Inflammatory macrophage treated with lipopolysaccharide for 1 hour (primary cell): ENCODE measurements at regions not wholly inside any gene's neighbourhood (a gene's known extent, or its start where the extent isn't known, plus 50 kb on each side); places are given as distances from the start of the nearest gene placed in this dataset.

Experiments
- DNase-seq, 2 donors: peaks; one replicate each; pipeline ENCODE4 v3.0.0-alpha.2; 2020 to 2022

DNA sequence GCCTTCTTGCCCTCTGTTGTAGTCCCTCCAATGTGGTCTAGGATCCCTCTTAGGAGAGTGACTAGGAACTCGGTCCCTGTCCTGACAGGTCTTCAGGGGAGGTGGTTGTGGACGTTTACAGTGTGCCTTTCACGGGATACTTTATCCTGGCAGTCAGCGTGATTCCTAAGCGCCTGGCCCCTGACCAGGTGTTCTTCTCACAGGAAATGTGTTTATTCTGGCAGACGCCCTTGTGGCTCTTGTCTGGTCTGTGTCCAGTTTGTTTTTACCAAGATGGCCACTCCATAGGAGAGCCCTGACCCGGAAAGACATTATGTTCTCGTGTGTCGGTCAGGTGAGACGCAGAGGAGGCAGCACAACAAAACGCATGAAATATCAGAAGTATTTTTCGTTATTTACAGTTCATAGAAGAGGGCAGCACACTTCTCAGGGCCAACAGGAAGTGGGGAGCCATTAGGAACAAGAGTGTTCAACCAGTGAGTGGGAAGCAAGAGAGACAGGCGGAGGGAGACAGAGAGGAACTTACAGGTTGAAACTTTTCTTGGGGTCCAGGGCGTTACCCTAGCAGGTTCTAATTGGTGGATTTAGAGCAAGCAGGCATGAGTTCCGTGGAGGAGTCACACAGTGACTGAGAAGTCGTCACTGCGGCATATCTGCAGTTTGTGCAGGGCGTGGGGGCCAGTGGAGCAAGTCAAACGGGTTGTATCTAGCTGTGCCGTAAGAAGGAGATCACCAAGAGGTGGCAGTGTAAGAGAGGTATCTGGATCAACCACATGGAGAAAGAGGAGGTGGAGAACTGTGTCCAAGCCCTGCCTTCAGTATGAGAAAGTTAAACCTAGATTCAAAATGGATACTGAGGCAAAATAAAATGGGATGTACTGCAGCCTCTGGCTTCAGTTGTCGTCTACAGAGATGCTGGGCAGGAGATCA is 412.9 kb downstream of the ZSWIM6 start:
- DNase-seq = no peak

- DNase-seq = no peak
Observed at GRCh38 chr5:61746831-61747575, 414.9 kb downstream of the ZSWIM6 start.

- no peak for DNase-seq
Observed at GRCh38 chr5:61748121-61748520, 416.1 kb downstream of the ZSWIM6 start.

DNA sequence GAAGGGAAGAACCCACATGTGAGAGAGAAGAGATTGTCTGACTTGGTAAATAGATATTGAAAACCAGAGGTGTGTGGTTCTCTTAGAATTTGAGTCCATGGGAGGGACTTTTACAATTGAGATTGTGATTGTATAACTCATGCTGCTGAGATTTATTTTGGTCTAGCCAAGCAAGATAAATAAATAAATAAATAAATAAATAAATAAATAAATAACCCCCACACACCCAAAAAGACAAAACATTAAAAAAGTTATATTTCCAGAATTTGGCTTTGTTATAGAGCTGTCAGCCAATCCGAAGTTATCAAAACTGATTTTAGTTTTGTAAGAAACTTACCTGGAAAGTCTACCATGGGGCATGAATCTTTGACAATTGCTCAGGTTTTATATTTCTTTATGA is 416.6 kb downstream of the ZSWIM6 start:
- no peak for DNase-seq

DNA sequence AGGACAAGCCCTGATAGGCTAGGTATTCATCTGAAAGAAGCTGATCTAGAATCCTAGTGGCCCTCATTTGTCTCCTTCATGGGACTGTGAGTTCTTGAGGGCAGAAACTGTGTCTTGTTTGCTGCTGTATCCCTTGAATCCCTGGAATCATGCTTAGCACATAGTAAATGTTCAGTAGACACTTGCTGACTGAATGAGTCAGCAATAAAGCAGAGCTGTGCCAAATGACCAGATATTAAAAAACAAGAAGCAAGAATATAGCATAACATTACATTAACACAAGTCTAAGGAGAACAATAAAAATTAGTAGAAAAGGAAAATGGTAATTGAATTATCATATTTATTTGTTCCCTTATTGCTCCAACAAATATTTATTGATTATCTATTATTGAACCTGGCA is 420.5 kb downstream of the ZSWIM6 start:
- DNase-seq = no peak

- no peak for DNase-seq
Observed at GRCh38 chr5:61754792-61755191, 422.7 kb downstream of the ZSWIM6 start.

GRCh38 chr5:61755726-61756222 is 423.7 kb downstream of the ZSWIM6 start:
- DNase-seq = no peak

DNA sequence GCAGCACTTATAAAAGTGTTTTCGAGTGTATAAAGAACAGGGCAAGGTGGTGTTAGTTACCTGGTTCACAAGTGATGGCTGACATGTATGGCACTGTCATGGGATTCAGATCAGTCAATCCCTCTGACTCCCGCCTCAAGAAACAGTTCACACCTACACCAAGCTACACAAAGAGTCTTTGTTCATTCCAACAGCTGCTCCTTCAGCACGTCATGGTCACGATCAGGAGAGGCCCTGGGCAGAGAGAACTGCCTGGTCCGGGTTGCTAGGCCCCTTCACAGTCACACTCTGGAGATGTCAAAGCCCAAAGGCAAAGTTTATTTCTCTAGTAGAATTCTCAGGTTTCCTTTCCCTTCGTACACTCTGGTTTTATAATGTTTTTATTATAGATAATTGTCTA is 426.7 kb downstream of the ZSWIM6 start:
- DNase-seq = no peak

- no peak for DNase-seq
Observed at GRCh38 chr5:61765471-61765870, 433.4 kb downstream of the ZSWIM6 start.

DNA sequence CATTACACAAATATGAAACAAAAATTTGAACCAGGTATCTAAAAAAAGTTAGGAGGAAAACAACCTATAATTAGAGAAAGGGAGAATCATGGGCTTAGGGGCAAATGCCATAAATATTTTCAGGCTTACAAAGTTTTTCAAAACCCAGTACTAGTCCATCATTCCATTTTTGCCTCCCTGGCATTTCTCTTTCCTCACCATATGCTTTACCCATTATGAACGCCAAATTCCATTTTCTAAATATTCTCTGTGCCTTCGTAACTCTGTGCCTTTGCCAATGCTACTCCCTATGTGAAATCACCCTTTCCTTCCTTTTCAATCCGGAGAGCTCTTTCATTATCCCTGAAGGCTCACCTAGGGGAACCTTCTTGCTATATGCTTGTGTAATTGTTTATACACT is 434.1 kb downstream of the ZSWIM6 start:
- DNase-seq = no peak

DNA sequence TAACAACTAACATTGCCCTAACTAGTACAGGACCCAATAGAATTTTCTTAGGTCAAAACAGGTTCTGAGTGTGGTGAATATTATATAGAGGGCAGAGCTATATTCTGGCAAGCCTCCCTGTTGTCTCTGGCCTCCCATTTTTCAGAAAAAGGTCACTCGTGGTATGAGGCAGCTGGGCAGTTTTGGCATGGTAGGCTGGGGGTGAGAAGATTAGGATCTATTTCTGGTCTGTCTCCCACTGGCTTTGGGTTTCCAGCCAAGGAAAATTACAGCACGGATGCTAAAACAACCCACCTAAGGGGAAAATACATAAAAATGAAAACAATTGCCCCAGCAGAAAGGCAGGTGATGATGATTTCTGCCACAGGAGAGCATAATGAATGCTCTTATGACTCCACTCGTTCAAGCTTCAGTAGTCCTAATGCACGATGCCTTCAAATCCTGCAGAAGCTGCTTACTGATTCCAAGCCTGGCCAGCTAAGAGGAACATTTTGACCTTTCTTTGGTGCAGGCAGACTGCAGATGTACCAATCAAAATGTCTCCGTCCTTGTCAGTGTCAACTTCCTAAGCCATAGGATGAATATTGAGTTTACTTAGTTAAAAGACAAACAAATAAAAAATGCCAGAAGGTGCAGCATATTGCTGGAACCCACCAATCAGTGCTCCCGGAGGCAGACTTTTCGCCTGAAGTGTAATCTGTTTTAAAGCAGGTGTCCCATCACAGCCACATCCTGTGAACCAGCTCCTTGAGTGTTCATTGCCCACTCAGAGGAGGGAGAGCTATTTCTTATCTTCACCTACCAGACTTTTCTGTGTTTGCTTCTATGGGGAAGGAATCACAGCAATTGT is 435.4 kb downstream of the ZSWIM6 start:
- no peak for DNase-seq

DNA sequence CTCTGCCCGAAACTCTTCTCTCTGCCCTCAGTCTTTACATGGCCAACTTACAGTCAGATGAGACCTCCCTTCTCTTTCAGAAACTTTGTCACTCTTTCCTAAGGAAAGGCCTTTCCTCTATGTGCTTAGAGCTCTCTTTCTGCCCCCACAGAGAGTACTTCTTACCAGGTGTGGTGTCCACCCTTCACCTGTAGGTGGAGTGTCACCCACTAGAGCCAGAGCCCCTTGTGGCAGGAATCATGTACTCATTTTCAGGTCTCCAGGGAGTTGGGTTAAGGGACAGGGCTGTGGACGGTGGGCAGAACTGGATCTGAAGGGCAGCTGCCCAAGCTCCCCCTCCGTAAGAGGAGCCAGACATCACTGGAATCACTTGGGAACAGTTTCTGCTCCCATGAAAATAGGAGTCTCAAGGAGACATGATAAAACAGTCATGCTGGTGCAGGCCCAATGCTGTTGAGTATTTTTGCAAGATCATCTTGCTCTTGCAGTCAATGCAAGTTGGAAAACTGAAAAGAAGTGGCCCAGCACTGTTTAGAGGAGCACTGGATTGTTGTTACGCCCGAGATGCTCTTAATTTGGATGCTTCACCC is 436.7 kb downstream of the ZSWIM6 start:
- DNase-seq = no peak

DNA sequence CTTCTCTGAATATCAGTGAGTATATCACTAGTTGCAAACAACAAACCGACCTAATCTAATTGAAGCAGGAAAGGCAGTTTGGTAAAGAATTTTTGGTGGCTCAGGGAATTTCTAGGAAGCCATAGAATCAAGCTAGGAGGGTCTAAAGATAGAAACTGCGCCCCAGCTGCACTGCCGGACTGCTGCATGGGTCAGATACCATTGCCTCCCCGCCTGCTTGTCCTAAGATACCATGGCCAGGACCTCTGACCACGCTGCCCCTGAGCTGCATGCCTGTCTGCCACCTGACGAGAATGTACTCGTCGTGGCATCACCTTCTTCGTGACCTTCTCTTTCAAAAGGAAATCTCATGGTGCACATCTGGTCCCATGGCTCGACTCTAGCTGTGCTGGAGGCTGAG is 439.0 kb downstream of the ZSWIM6 start:
- DNase-seq = no peak

- no peak for DNase-seq
Observed at GRCh38 chr5:61771808-61772207, 439.8 kb downstream of the ZSWIM6 start.

GRCh38 chr5:61775901-61776300 is 443.8 kb downstream of the ZSWIM6 start:
- no peak for DNase-seq

DNA sequence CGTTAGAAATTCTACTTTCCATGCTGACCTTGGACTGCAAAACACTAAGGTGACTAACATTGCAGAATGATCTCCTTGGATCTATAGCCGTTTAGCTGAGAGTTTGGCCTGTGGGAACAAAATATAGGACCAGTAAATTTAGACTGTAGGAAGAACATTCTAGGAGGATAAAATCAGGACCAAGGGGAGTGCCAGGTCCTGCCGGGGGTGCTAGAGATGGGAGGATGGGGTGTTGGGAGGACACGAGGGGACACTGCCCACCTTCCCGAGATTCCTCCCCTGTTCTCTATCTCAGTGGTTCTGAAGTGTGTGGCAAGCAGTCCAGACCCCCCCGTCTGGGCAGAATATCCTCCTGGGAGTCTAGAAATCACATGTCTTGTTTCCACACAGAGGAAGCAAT is 445.2 kb downstream of the ZSWIM6 start:
- DNase-seq = no peak

DNA sequence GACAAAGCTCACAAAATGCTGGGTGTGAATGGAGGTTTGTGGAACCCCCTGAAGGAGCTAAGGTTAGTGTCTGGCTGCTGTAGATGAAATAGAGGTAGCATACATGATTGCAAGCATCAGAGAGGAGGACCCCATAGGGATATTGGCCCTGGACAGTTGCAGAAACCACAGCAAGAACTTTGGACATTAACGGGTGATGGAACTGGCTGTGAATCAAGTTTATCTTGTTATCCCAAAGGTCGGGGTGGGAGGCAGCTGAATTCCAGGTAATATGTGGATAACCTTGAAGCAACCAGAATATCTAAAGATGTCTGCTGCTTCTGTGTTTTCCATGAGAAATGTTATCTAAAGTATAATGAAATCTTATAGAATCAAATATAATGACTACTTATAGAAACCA is 447.7 kb downstream of the ZSWIM6 start:
- no peak for DNase-seq

GRCh38 chr5:61783481-61783880 is 451.4 kb downstream of the ZSWIM6 start:
- DNase-seq = no peak

DNA sequence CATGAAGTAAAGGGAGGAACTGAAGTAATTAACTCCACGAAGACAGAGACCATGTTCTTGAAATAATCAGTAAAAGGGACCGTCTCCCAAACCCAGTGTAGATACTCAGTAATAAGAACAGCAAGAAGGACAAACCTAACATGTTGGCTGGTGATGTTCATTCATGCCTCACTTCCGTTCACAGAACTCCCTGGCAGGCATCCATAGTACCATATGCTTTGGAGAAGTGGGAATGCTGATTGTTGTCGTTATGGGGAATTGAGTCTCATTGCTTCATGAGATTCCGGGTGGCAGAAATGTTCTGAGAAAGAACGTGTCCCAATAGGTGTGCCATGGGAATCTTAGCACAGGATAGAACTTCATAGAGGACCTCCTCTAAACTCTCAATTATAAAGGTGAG is 452.3 kb downstream of the ZSWIM6 start:
- DNase-seq = no peak

DNA sequence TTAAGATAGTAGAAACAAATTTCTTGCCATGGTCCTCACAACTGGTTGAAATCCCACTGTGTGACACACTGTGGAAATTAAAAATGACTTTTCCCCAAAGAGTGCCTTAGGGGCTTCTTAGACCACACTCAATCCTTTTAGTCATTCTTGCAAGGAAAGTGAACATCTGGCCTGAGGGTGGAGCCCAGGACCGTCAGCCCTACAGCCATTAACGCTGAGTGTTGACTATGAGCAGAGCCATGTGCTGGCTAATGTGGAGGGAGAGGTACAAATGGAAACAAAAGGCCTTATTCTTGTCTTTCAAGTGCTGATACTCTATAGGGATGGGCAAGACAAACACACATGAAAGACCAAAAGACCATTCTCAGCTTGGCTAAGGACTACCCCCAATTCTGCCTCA is 456.5 kb downstream of the ZSWIM6 start:
- no peak for DNase-seq

- no peak for DNase-seq
Observed at GRCh38 chr5:61790007-61790406, 457.9 kb downstream of the ZSWIM6 start.

DNA sequence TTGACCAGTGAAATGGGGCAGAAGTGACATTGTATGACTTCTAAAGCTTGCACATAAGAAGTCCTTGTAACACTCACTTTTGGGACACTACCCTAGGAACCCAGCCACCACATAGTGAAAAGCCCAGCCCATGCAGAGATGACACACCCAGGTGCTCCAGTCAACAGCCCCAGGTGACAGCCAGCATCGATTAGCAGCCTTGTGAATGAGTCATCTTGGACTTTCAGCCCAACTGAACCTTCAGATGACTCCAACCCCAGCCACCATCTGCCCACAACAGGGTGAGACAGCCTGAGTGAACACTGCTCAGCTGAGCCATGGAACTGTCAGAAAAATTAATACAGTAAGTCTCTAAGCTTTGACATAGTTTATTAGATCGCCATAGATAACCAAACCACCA is 458.6 kb downstream of the ZSWIM6 start:
- DNase-seq = no peak

- DNase-seq = no peak
Observed at GRCh38 chr5:61796773-61797172, 464.7 kb downstream of the ZSWIM6 start.
